SU-DHL-6 (cell line): ENCODE measurements at regions not wholly inside any gene's neighbourhood (a gene's known extent, or its start where the extent isn't known, plus 50 kb on each side); places are given as distances from the start of the nearest gene placed in this dataset.

Experiments
- H2AFZ ChIP-seq: fragments of 200-600 bp; sonication (generic); 2 replicates; pipeline ENCODE4 v1.6.1; 2014; ENCODE audit warnings: low read depth, mild to moderate bottlenecking, moderate library complexity, mixed read lengths, antibody characterized with exemption, low read length; ENCODE audit not compliant: severe bottlenecking
- H3F3A ChIP-seq: fragments of 200-600 bp; shearing (Covaris generic); 2 replicates; pipeline ENCODE4 v1.6.0; 2016; ENCODE audit warnings: antibody characterized with exemption, mild to moderate bottlenecking; ENCODE audit not compliant: insufficient read depth
- H3K27ac ChIP-seq: fragments of 200-600 bp; sonication (generic); 2 replicates; pipeline ENCODE4 v1.5.1; 2016; ENCODE audit warnings: low read depth, mild to moderate bottlenecking, low read length, moderate library complexity, mixed read lengths
- H3K27me3 ChIP-seq: fragments of 200-600 bp; sonication (generic), shearing (Covaris generic); 2 replicates; pipeline ENCODE4 v1.6.0; 2014; ENCODE audit warnings: mild to moderate bottlenecking, low read length
- H3K36me3 ChIP-seq: fragments of 200-600 bp; sonication (generic); 2 replicates; pipeline ENCODE4 v1.6.1; 2014; ENCODE audit warnings: mild to moderate bottlenecking, low read length, mixed read lengths
- H3K4me2 ChIP-seq: fragments of 300-600, 200-600 bp; shearing (Covaris generic), sonication (generic); 2 replicates; pipeline ENCODE4 v1.6.0; 2014; ENCODE audit warnings: low read length, low read depth, mild to moderate bottlenecking; ENCODE audit not compliant: poor library complexity, severe bottlenecking
- H3K4me3 ChIP-seq: fragments of 200-600 bp; sonication (generic); 2 replicates; pipeline ENCODE4 v1.5.1; 2014; ENCODE audit warnings: antibody characterized with exemption, low read length, mild to moderate bottlenecking, mixed read lengths; ENCODE audit not compliant: insufficient read depth, poor library complexity, severe bottlenecking
- H3K79me2 ChIP-seq: fragments of 200-600 bp; sonication (generic); 2 replicates; pipeline ENCODE4 v1.6.1; 2014; ENCODE audit warnings: mild to moderate bottlenecking, low read length, moderate library complexity; ENCODE audit not compliant: insufficient read depth
- H3K9ac ChIP-seq: fragments of 200-600 bp; sonication (generic); 2 replicates; pipeline ENCODE4 v1.7.0; 2014; ENCODE audit warnings: mild to moderate bottlenecking, low read length
- H3K9me2 ChIP-seq: fragments of 200-600 bp; sonication (generic); replicated peaks from 2 replicates; pipeline ENCODE4 v1.6.1; 2014; ENCODE audit warnings: low read length; ENCODE audit not compliant: insufficient read depth
- H3K9me3 ChIP-seq: fragments of 200-600 bp; sonication (generic); 2 replicates; pipeline ENCODE4 v1.6.1; 2014; ENCODE audit warnings: low read length, mixed read lengths; ENCODE audit not compliant: insufficient read depth
- H4K20me1 ChIP-seq: fragments of 200-600 bp; sonication (generic); 2 replicates; pipeline ENCODE4 v1.6.1; 2014; ENCODE audit warnings: low read depth, mild to moderate bottlenecking, antibody characterized with exemption, low read length, moderate library complexity, mixed read lengths
- CTCF ChIP-seq: fragments of 200-600 bp; sonication (generic); IDR thresholded peaks from one replicate; pipeline ENCODE4 v1.5.1; 2017; ENCODE audit warnings: antibody characterized with exemption, mild to moderate bottlenecking, low read length, moderate library complexity; ENCODE audit not compliant: insufficient read depth, poor library complexity, severe bottlenecking
- EZH2phosphoT487 ChIP-seq: fragments of 200-600 bp; sonication (generic), shearing (Covaris generic); conservative IDR thresholded peaks from 2 replicates; pipeline ENCODE4 v1.6.1; 2018; ENCODE audit warnings: mild to moderate bottlenecking, antibody characterized with exemption, low read length, moderate library complexity, mixed read lengths

- no peaks in the 10 kb centered on the region for H3K36me3 ChIP-seq
- no peaks in the 10 kb centered on the region for H4K20me1 ChIP-seq
- no peaks in the 10 kb centered on the region for H3K79me2 ChIP-seq
- no peaks in the 10 kb centered on the region for H3K27me3 ChIP-seq
- H3K27ac ChIP-seq = no peak overlapping the region
- H3K4me2 ChIP-seq = no peak overlapping the region
- no peak overlapping the region for H2AFZ ChIP-seq
- no peaks in the 10 kb centered on the region for H3K9me3 ChIP-seq
- H3K9me2 ChIP-seq = no peaks in the 10 kb centered on the region
- no peak overlapping the region for H3K9ac ChIP-seq
- no peak overlapping the region for H3K4me3 ChIP-seq
- H3F3A ChIP-seq = no peaks in the 10 kb centered on the region
- TF ChIP-seq EZH2phosphoT487 = no peak
- TF ChIP-seq CTCF = no peak
Measured at GRCh38 chr6:91428953-91429560, 842.2 kb upstream of the MAP3K7 start.

GRCh38 chr6:91428296-91428695, 841.4 kb upstream of the MAP3K7 start:
- no peak overlapping the region for H3K27ac ChIP-seq
- no peak overlapping the region for H3K4me3 ChIP-seq
- TF ChIP-seq CTCF (no peak), EZH2phosphoT487 (no peak)
- H3K9me3 ChIP-seq = no peaks in the 10 kb centered on the region
- no peaks in the 10 kb centered on the region for H3K9me2 ChIP-seq
- no peak overlapping the region for H3K9ac ChIP-seq
- no peak overlapping the region for H3K4me2 ChIP-seq
- H3F3A ChIP-seq = no peaks in the 10 kb centered on the region
- no peak overlapping the region for H2AFZ ChIP-seq
- no peaks in the 10 kb centered on the region for H3K36me3 ChIP-seq
- no peaks in the 10 kb centered on the region for H3K79me2 ChIP-seq
- no peaks in the 10 kb centered on the region for H3K27me3 ChIP-seq
- no peaks in the 10 kb centered on the region for H4K20me1 ChIP-seq

- no peak overlapping the region for H3K4me3 ChIP-seq
- H3K9me3 ChIP-seq = no peaks in the 10 kb centered on the region
- no peaks in the 10 kb centered on the region for H3K27me3 ChIP-seq
- no peak overlapping the region for H3K9ac ChIP-seq
- H2AFZ ChIP-seq = no peak overlapping the region
- H3F3A ChIP-seq = no peaks in the 10 kb centered on the region
- no peaks in the 10 kb centered on the region for H3K79me2 ChIP-seq
- no peaks in the 10 kb centered on the region for H3K9me2 ChIP-seq
- no peak overlapping the region for H3K27ac ChIP-seq
- H4K20me1 ChIP-seq = no peaks in the 10 kb centered on the region
- no peak for TF ChIP-seq CTCF
- no peak for TF ChIP-seq EZH2phosphoT487
- H3K4me2 ChIP-seq = no peak overlapping the region
- no peaks in the 10 kb centered on the region for H3K36me3 ChIP-seq
Measured at GRCh38 chr6:91420243-91420642, 833.4 kb upstream of the MAP3K7 start.
